Caco-2 (cell line): ENCODE measurements at regions not wholly inside any gene's neighbourhood (a gene's known extent, or its start where the extent isn't known, plus 50 kb on each side); places are given as distances from the start of the nearest gene placed in this dataset.

Experiments used
- BruUV-seq: library from RNA; stranded (reverse); fragments of 400-500 nt; replicated peaks from 2 replicates; lab custom pipeline; 2021; lab: Mats Ljungman, UMichigan
- CTCF ChIA-PET: fragments of 300-600 bp; sonication (Branson Sonifier 250); formaldehyde crosslinking; loops from one replicate; lab custom pipeline; 2022; ENCODE audit warnings: antibody characterized with exemption; lab: Charles Lee
- POLR2A ChIA-PET: fragments of 300-600 bp; sonication (Branson Sonifier 250); formaldehyde crosslinking; loops from one replicate; lab custom pipeline; 2022; ENCODE audit warnings: antibody characterized with exemption; lab: Charles Lee
- DNase-seq, 2 experiments: peaks; one replicate each; pipeline versions ENCODE4 v3.0.0 to v3.0.0-alpha.2; 2020 to 2022
- H3K27me3 ChIP-seq: replicated peaks from 2 replicates; pipeline ENCODE4 v1.6.0; 2011; ENCODE audit warnings: low read length; ENCODE audit not compliant: control insufficient read depth, insufficient read depth
- H3K36me3 ChIP-seq: 2 replicates; pipeline ENCODE4 v1.5.1; 2011; ENCODE audit warnings: low read length; ENCODE audit not compliant: control insufficient read depth, insufficient read depth
- H3K4me1 ChIP-seq: fragments of 250-450 bp; sonication (Bioruptor Pico); 2 replicates; pipeline ENCODE4 v1.5.1; 2020; ENCODE audit warnings: mild to moderate bottlenecking
- H3K4me3 ChIP-seq: 2 replicates; pipeline ENCODE4 v1.5.1; 2011; ENCODE audit warnings: low read depth, mild to moderate bottlenecking, control low read depth, low read length
- H3K9me3 ChIP-seq: fragments of 250-450 bp; sonication (Bioruptor Pico); 2 replicates; pipeline ENCODE4 v1.5.1; 2020; ENCODE audit warnings: mild to moderate bottlenecking, moderate library complexity
- H3K27ac Mint-ChIP-seq: one replicate; pipeline ENCODE4 v1.8.0; 2022; ENCODE audit warnings: mixed read lengths; ENCODE audit not compliant: unreplicated experiment
- H3K27me3 Mint-ChIP-seq: one replicate; pipeline ENCODE4 v1.8.0; 2022; ENCODE audit warnings: mixed read lengths; ENCODE audit not compliant: insufficient read depth, unreplicated experiment
- H3K36me3 Mint-ChIP-seq: one replicate; pipeline ENCODE4 v1.8.0; 2022; ENCODE audit warnings: mild to moderate bottlenecking, mixed read lengths; ENCODE audit not compliant: insufficient read depth, unreplicated experiment
- H3K4me1 Mint-ChIP-seq: one replicate; pipeline ENCODE4 v1.8.0; 2022; ENCODE audit warnings: low read depth, mixed read lengths; ENCODE audit not compliant: unreplicated experiment
- H3K4me3 Mint-ChIP-seq: one replicate; pipeline ENCODE4 v1.8.0; 2022; ENCODE audit warnings: mild to moderate bottlenecking, moderate library complexity, mixed read lengths; ENCODE audit not compliant: unreplicated experiment
- H3K9me3 Mint-ChIP-seq: one replicate; pipeline ENCODE4 v1.8.0; 2022; ENCODE audit warnings: mixed read lengths; ENCODE audit not compliant: unreplicated experiment
- intact Hi-C: fragments of 100-400 bp; cut with micrococcal nuclease; formaldehyde crosslinking; loops from one replicate; pipeline ENCODE4 v1.10.0; 2022; ENCODE audit not compliant: unreplicated experiment
- TF ChIP-seq, protein P1 (sequence below), 2 experiments: fragments of 200-600 bp in 1 of 2; IDR thresholded peaks; 1 replicate in 1 of 2; 2 replicates in 1 of 2; pipeline versions ENCODE4 v1.5.1 to v1.8.0; 2011 to 2022; ENCODE audit warnings: antibody characterized with exemption in 1 of 2, control low read depth in 1 of 2, inconsistent platforms in 1 of 2, low read depth in 1 of 2, low read length in 1 of 2, mild to moderate bottlenecking in 1 of 2, moderate library complexity in 1 of 2; ENCODE audit not compliant: insufficient read depth in 1 of 2, severe bottlenecking in 1 of 2, unreplicated experiment in 1 of 2

DNA sequence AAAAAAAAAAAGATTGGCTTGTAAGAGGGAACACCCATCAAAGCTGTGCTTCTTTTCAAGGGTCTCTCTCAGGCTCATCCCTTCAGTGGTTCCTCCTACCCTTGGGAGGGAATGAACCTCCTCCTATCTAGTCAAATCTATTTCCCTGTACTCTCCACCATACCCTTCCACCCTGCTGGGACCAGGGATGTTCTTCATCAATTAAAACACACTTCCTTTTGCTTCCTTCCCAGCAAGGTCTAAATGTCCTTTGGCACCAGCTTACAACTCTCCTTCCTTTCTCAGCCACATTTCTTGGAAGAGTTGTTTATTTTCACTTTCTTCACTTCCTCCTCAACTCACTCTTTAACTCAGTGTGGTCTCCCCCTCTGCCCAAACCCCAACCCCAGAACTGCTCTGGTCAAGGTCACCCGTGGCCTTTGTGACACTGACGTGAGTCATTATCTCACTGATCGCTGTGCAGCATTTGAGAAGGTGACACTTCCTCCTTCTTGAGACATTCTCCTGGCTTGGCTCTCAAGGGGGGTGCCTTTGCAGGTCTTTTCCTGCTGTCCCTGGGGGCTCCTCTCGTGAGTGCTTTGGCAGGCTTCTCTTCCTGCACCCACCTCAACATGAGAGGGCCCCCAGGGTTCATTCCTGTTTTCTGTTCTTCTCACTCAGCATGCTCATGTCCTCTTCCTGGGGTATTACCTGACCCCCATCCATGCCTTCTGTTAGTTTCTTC is 210.5 kb upstream of the TLE3 start:
- no peak for DNase-seq
- Histone ChIP-seq H3K4me3 (no peak overlapping the region), H3K4me1 (no peaks in the 10 kb centered on the region), H3K27me3 (no peaks in the 10 kb centered on the region), H3K36me3 (no peaks in the 10 kb centered on the region), H3K9me3 (no peaks in the 10 kb centered on the region)
- BruUV-seq, result no TSS peak
- CTCF ChIA-PET, result no interaction called here
- Mint-ChIP-seq H3K9me3 (no peaks in the 10 kb centered on the region), H3K27ac (no peak overlapping the region), H3K4me1 (peaks cover 16% of the 10 kb centered on the region), H3K27me3 (no peaks in the 10 kb centered on the region), H3K4me3 (no peak overlapping the region), H3K36me3 (no peaks in the 10 kb centered on the region)
- POLR2A ChIA-PET, result no interaction called here
- TF ChIP-seq, protein P1, sequence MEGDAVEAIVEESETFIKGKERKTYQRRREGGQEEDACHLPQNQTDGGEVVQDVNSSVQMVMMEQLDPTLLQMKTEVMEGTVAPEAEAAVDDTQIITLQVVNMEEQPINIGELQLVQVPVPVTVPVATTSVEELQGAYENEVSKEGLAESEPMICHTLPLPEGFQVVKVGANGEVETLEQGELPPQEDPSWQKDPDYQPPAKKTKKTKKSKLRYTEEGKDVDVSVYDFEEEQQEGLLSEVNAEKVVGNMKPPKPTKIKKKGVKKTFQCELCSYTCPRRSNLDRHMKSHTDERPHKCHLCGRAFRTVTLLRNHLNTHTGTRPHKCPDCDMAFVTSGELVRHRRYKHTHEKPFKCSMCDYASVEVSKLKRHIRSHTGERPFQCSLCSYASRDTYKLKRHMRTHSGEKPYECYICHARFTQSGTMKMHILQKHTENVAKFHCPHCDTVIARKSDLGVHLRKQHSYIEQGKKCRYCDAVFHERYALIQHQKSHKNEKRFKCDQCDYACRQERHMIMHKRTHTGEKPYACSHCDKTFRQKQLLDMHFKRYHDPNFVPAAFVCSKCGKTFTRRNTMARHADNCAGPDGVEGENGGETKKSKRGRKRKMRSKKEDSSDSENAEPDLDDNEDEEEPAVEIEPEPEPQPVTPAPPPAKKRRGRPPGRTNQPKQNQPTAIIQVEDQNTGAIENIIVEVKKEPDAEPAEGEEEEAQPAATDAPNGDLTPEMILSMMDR (IDR thresholded peaks at IDR 0.05; ENCODE audit: insufficient read depth in 1 of 2, low read depth in 1 of 2, low read length in 1 of 2, severe bottlenecking in 1 of 2, unreplicated experiment in 1 of 2), result no peak
- intact Hi-C loops, result loop anchor here (10.0 kb wide), 1 partner anchor 63 kb away; no protein-coding TSS in a partner anchor

DNA sequence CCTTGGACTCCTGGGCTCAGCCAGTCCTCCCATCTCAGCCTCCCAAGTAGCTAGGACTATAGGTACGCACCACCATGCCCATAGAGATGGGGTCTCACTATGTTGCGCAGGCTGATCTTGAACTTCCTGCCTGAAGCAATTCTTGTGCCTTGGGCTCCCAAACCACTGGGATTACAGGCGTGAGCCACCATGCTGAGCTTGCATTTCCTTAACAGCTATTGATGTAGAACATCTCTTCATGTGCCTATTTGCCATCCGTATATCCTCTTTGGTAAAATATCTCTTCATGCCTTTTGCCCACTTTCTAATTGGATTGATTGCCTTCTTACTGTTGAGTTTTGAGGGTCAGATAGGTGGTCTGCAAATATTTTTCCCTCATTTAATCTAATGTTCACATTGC is 208.9 kb upstream of the TLE3 start:
- ChIA-PET CTCF (no interaction called here), POLR2A (no interaction called here)
- Mint-ChIP-seq H3K9me3 (no peaks in the 10 kb centered on the region), H3K4me3 (no peak overlapping the region), H3K27me3 (no peaks in the 10 kb centered on the region), H3K27ac (no peak overlapping the region), H3K36me3 (no peaks in the 10 kb centered on the region), H3K4me1 (peaks cover 16% of the 10 kb centered on the region)
- BruUV-seq, result no TSS peak
- Histone ChIP-seq H3K4me3 (no peak overlapping the region), H3K4me1 (no peaks in the 10 kb centered on the region), H3K36me3 (no peaks in the 10 kb centered on the region), H3K27me3 (no peaks in the 10 kb centered on the region), H3K9me3 (no peaks in the 10 kb centered on the region)
- intact Hi-C loops, result loop anchor here (10.0 kb wide), 1 partner anchor 62 kb away; no protein-coding TSS in a partner anchor
- TF ChIP-seq, protein P1 (IDR thresholded peaks at IDR 0.05; ENCODE audit: insufficient read depth in 1 of 2, low read depth in 1 of 2, low read length in 1 of 2, severe bottlenecking in 1 of 2, unreplicated experiment in 1 of 2), result no peak
- no peak for DNase-seq

DNA sequence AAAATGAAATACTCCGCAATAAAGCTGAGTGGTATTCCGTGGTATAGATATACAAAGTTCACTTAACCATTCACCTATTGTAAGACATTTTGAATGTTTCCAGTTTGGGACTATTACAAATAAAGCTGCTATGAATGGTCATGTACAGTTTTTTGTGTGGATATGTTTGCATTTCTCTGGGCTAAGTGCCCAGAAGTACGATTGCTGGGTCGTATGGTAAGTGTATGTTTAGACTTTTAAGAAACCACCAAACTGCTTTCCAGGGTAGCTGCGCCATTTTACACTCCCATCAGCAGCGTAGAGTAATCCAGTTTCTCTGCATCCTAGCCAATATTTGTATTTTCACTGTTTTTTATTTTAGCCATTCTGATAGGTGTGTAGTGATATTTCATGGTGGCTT is 208.4 kb upstream of the TLE3 start:
- DNase-seq, result no peak
- Histone ChIP-seq H3K9me3 (no peaks in the 10 kb centered on the region), H3K27me3 (no peaks in the 10 kb centered on the region), H3K4me3 (no peak overlapping the region), H3K4me1 (no peaks in the 10 kb centered on the region), H3K36me3 (no peaks in the 10 kb centered on the region)
- TF ChIP-seq, protein P1 (IDR thresholded peaks at IDR 0.05; ENCODE audit: insufficient read depth in 1 of 2, low read depth in 1 of 2, low read length in 1 of 2, severe bottlenecking in 1 of 2, unreplicated experiment in 1 of 2), result no peak
- H3K36me3 Mint-ChIP-seq, result no peaks in the 10 kb centered on the region
- no peak overlapping the region for H3K27ac Mint-ChIP-seq
- no peaks in the 10 kb centered on the region for H3K9me3 Mint-ChIP-seq
- CTCF ChIA-PET, result no interaction called here
- POLR2A ChIA-PET, result no interaction called here
- peaks cover 16% of the 10 kb centered on the region for H3K4me1 Mint-ChIP-seq
- intact Hi-C loops, result loop anchor here (10.0 kb wide), 1 partner anchor 61 kb away; no protein-coding TSS in a partner anchor
- no TSS peak for BruUV-seq
- no peaks in the 10 kb centered on the region for H3K27me3 Mint-ChIP-seq
- H3K4me3 Mint-ChIP-seq, result no peak overlapping the region
